GM10266 (cell line): ENCODE measurements at regions not wholly inside any gene's neighbourhood (a gene's known extent, or its start where the extent isn't known, plus 50 kb on each side); places are given as distances from the start of the nearest gene placed in this dataset.
A peak's percentile ranks its signal among the peaks of the same experiment; 100 is the strongest.

Experiments used
- DNase-seq: peaks from one replicate; pipeline ENCODE4 v3.0.0; 2012; ENCODE audit errors: extremely low spot score
- TF ChIP-seq, protein P1 (sequence below): IDR thresholded peaks from 2 replicates; pipeline ENCODE4 v1.5.1; 2012; ENCODE audit warnings: mild to moderate bottlenecking, low read depth; ENCODE audit not compliant: control insufficient read depth, insufficient read depth; ENCODE audit errors: missing control alignments

- TF ChIP-seq, protein P1, sequence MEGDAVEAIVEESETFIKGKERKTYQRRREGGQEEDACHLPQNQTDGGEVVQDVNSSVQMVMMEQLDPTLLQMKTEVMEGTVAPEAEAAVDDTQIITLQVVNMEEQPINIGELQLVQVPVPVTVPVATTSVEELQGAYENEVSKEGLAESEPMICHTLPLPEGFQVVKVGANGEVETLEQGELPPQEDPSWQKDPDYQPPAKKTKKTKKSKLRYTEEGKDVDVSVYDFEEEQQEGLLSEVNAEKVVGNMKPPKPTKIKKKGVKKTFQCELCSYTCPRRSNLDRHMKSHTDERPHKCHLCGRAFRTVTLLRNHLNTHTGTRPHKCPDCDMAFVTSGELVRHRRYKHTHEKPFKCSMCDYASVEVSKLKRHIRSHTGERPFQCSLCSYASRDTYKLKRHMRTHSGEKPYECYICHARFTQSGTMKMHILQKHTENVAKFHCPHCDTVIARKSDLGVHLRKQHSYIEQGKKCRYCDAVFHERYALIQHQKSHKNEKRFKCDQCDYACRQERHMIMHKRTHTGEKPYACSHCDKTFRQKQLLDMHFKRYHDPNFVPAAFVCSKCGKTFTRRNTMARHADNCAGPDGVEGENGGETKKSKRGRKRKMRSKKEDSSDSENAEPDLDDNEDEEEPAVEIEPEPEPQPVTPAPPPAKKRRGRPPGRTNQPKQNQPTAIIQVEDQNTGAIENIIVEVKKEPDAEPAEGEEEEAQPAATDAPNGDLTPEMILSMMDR, result no peak
- peak; percentile 15 for DNase-seq
Observed at GRCh38 chr5:107294211-107294550, 376.6 kb downstream of the EFNA5 start.

DNA sequence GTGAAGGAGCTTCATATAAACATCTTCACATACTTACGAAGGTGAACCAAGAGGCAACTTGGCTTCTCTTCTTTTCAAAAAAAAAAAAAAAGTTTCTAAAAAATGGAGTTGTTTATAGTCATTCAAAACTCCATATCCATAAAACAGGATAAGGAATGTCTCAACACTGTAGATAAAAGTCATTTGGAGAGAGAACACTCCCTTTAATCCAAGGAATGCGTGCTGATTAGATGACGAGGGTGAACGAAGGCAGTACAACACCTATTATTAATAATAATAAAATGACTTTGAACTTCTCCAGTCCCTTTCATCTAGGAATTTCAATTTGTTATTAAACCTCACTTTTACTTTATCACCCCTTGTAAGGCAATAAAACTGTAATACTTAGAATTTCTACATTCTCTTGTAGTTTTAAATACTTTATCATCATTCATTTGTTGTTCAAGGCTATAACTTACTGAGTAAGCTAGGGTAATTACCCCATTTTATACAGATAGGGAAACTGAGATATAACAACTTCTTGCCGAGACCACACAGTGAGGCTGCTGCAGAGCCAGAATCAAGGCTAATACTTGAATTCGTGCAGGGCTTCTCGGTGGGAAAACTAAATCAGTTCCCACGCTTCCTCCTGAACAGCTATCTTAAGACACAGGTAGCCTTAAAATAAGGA, 377.1 kb downstream of the EFNA5 start:
- TF ChIP-seq, protein P1, result no peak
- DNase-seq, result no peak

DNA sequence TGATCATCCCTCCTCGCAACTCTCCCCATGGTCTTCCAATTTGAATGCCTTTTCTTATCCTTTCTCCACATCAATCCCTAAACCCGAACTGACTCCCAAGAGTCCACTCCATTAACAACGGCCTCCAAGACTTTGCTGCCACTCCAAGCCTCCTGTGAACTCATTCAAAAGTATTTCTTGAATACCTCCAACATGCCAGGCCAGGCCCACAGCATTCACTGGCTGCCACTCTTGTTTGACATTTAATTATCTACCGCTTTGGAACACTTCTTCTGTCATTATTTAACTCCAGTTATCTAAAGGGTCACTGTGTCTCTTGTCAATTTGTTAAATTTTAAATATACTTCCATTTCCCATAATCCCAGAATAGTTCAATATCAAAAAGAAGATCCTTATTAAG, 378.9 kb downstream of the EFNA5 start:
- no peak for DNase-seq
- TF ChIP-seq, protein P1, result no peak

DNA sequence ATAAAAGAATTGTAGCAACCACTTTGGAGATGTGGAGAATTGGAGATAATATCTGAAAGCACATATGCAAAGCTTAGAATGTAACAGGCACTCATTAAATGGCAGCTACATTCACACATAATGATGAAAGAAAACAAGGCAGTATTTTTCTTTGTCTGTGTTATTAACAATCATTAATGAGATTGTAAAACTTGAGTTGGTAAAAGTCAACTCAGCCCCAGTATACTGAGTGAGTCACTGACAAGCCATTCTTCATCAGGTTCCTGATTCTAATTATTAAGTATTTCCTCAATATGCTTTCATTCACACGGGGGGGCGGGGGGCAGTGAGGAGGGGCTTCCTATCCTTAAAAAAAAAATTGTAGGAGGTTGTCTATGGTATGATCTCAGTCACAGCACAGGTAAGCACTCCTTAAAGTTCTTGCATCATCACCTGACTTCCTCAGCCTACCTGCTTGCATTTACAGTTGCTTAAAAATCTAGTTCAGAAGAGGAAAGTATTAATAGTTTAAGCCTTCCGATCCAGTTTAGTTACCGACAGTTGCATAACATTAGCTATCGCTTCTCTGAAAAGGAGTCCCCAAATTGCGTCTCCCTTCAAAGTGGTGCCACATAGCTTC, 379.8 kb downstream of the EFNA5 start:
- TF ChIP-seq, protein P1, result no peak
- no peak for DNase-seq

GRCh38 chr5:107289030-107289714, 381.6 kb downstream of the EFNA5 start:
- peak; percentile 34 for DNase-seq
- TF ChIP-seq, protein P1, result no peak

DNA sequence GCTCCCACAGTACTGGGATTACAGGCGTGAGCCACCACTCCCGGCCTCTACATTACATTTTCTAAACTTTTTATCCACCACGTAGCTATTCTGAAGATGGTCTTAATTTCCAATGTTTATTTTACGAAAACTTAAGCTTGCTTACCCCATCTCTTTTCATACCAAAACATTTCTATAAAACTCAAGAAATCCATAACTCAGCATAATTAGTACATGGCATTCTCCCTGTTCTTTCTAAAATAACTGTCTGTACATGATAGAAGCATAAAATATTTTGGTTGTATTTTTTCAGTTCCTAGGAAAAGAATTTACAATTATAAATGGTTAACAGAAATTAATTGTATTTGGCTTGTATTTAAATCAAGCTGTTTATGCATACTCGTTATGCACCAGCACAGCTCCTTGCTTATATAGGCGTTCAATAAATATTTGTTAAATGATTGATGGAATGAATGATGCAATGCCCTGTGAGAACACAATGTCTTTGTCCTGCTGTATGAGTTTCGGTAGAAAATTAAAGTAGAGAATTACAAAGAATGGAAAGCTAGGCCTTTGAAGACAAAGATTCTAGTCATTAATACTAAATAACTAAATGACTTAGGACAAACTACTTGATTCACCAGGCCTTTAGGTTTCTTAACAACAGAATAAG, 384.2 kb downstream of the EFNA5 start:
- DNase-seq, result no peak

More for the DNA sequence above, 384.2 kb downstream of the EFNA5 start:
- TF ChIP-seq, protein P1, result no peak
